HFFc6 (cell line): ENCODE measurements at regions not wholly inside any gene's neighbourhood (a gene's known extent, or its start where the extent isn't known, plus 50 kb on each side); places are given as distances from the start of the nearest gene placed in this dataset.

Experiments
- DNase-seq: peaks from one replicate; pipeline ENCODE4 v3.0.0-alpha.2; 2018
- H3K27ac Mint-ChIP-seq: 2 replicates; pipeline ENCODE4 v1.8.0; 2020; ENCODE audit warnings: mild to moderate bottlenecking, mixed read lengths
- H3K27me3 Mint-ChIP-seq: 2 replicates; pipeline ENCODE4 v1.8.0; 2021; ENCODE audit warnings: mild to moderate bottlenecking, moderate library complexity, mixed read lengths; ENCODE audit not compliant: insufficient read depth
- H3K36me3 Mint-ChIP-seq: 2 replicates; pipeline ENCODE4 v1.8.0; 2021; ENCODE audit warnings: low read depth, mixed read lengths
- H3K4me1 Mint-ChIP-seq: 2 replicates; pipeline ENCODE4 v1.8.0; 2020; ENCODE audit warnings: low read depth, mixed read lengths
- H3K4me3 Mint-ChIP-seq: 2 replicates; pipeline ENCODE4 v1.8.0; 2020; ENCODE audit warnings: mild to moderate bottlenecking, moderate library complexity, mixed read lengths
- H3K9me3 Mint-ChIP-seq: 2 replicates; pipeline ENCODE4 v1.8.0; 2020; ENCODE audit warnings: mild to moderate bottlenecking, mixed read lengths
- TF ChIP-seq, protein P1 (sequence below): fragments of 200-600 bp; sonication (generic); IDR thresholded peaks from 2 replicates; pipeline ENCODE4 v1.5.0; 2021; ENCODE audit warnings: antibody characterized with exemption, mild to moderate bottlenecking

DNA sequence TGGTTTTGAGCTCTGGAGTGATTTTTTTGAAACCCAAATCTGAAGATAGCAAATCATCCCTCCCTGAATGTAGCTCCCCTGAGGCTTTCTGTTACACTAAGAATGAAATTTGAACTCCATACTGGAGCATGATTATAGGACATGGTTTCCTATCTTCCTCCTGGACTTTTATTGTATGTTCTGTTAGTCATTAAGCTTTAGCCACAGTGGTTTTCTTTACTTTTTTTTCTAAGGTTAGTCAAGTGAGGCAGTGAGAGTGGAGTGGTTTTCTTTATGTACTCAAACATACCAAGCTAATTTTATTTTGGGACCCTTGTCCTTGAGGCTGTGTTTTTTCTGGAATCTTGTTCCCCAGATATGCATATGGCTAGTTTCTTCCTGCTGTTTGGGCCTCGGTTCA is 55.2 kb upstream of the FRMD4B start:
- H3K27me3 Mint-ChIP-seq: peaks cover 1% of the 10 kb centered on the region; the same call in 1 of the 2 replicates
- no peaks in the 10 kb centered on the region for H3K9me3 Mint-ChIP-seq
- peaks cover 21% of the 10 kb centered on the region for H3K4me1 Mint-ChIP-seq
- H3K4me3 Mint-ChIP-seq: no peak overlapping the region
- DNase-seq: no peak
- no peaks in the 10 kb centered on the region for H3K36me3 Mint-ChIP-seq
- TF ChIP-seq, protein P1, sequence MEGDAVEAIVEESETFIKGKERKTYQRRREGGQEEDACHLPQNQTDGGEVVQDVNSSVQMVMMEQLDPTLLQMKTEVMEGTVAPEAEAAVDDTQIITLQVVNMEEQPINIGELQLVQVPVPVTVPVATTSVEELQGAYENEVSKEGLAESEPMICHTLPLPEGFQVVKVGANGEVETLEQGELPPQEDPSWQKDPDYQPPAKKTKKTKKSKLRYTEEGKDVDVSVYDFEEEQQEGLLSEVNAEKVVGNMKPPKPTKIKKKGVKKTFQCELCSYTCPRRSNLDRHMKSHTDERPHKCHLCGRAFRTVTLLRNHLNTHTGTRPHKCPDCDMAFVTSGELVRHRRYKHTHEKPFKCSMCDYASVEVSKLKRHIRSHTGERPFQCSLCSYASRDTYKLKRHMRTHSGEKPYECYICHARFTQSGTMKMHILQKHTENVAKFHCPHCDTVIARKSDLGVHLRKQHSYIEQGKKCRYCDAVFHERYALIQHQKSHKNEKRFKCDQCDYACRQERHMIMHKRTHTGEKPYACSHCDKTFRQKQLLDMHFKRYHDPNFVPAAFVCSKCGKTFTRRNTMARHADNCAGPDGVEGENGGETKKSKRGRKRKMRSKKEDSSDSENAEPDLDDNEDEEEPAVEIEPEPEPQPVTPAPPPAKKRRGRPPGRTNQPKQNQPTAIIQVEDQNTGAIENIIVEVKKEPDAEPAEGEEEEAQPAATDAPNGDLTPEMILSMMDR: no peak
- no peak overlapping the region for H3K27ac Mint-ChIP-seq

DNA sequence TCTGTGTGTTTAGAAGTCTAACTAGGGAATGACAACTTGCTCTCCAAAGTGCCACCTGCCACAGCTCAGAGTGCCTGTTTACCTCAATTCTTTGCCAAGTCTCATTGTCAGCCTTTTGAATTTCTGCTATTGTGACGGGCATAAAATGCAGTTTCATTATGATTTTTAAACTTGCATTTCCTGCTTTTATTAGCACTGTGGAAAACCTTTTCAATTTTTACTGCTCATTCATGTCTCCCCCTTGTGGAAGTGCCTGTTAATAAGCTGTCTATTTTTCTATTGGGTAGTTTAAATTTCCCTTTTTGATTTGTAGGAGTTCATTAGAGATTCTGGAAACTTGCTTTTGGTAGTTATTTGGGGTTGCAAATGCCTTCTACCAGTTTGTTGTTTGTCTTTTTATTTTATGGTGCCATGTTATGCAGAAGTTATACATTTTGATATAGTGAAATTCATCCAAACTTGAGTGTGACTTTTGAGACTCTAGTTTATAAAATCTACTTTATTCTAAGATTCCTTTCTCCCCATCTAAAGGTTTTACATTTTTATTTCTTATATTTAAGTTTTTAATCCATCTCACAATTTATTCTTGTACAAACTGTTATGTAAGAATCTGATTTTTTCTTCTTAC is 53.9 kb upstream of the FRMD4B start:
- no peak for DNase-seq
- no peak overlapping the region for H3K27ac Mint-ChIP-seq
- no peaks in the 10 kb centered on the region for H3K9me3 Mint-ChIP-seq
- H3K27me3 Mint-ChIP-seq: peaks cover 1% of the 10 kb centered on the region; the same call in 1 of the 2 replicates
- H3K36me3 Mint-ChIP-seq: no peaks in the 10 kb centered on the region
- TF ChIP-seq, protein P1: peak; percentile 82
- H3K4me1 Mint-ChIP-seq: peaks cover 11% of the 10 kb centered on the region
- peak overlapping the region; percentile 51; the same call in 1 of the 2 replicates for H3K4me3 Mint-ChIP-seq

DNA sequence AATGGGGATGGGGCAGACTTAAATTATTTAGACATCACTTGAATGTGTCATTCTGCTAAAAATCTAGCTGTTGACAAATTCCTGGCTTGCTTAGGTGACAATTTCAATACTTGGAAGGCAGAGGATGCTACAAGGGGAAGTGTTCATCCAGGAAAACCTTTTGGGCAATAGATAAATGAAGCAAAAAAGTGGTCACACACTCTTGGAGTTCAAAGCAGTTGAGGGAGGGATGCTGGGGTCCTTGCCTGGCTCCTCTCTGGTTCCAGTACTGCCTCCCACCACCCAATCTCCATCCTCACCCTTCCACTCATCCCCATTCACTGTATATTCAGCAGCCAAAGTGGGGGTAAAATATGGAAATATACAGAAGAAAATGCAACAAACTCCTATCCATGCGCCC is 52.6 kb upstream of the FRMD4B start:
- Mint-ChIP-seq H3K36me3 (no peaks in the 10 kb centered on the region), H3K27ac (no peak overlapping the region), H3K4me1 (peaks cover 14% of the 10 kb centered on the region), H3K9me3 (no peaks in the 10 kb centered on the region), H3K27me3 (peaks cover 4% of the 10 kb centered on the region), H3K4me3 (no peak overlapping the region)
- DNase-seq: no peak
- TF ChIP-seq, protein P1: no peak

DNA sequence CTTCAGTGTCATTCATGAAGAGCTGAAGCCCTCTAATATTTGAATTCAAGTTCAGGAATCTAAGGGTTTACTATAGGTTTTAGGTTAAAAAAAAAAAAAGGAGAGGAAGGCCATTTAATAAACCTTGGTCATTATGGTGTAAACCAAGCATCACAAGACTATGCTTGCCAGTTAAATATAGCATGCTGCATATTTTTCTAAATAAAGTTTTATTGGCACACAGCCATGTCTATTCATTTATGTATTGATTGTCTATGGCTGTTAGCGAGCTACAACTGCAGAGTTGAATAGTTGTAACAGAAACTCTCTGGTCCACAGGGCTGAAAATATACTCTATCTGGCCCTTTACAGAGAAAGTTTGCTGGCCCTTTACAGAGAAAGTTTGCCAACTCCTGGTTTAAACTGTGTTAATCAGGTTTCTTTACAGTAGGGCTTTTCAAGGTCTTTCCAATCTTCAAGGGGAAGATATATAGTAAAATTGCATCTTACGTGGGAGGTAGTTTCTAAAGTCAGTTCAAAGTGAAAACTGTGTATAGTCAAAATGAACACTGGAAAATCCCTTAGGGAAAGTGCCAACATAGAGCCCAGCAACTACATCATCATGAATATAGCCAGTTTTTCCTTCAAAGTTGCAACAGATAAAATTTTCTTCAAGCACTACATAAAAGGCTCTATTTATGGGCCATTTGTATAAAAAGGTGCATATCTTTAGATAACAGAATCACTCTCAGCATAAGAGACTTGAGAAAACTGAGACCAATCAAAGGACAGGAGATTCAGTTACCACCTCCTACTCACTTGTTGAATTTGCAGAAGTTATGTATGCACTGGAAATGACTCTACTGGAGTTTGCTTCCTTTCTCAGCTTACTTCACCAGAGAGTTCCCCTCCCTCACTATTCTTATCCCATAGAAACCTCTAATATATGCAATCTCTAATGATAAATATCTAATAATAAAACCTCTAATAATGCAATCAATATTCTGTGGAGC is 49.7 kb upstream of the FRMD4B start:
- peaks cover 15% of the 10 kb centered on the region for H3K4me1 Mint-ChIP-seq
- H3K27me3 Mint-ChIP-seq: peaks cover 3% of the 10 kb centered on the region
- no peak for DNase-seq
- H3K36me3 Mint-ChIP-seq: no peaks in the 10 kb centered on the region
- H3K9me3 Mint-ChIP-seq: no peaks in the 10 kb centered on the region
- H3K27ac Mint-ChIP-seq: no peak overlapping the region
- no peak overlapping the region for H3K4me3 Mint-ChIP-seq
- TF ChIP-seq, protein P1: no peak
